Right atrium auricular region (tissue), 2 donors: ENCODE measurements at regions not wholly inside any gene's neighbourhood (a gene's known extent, or its start where the extent isn't known, plus 50 kb on each side); places are given as distances from the start of the nearest gene placed in this dataset.
"Not testable (repeated sequence)": the region's sequence is repeated elsewhere in the genome, so short reads cannot be mapped to it uniquely, and the experiment has no call there.

Source experiments
- DNase-seq: peaks from one replicate; pipeline ENCODE4 v3.0.0-alpha.2; 2019; ENCODE audit warnings: low spot score
- H3K27ac ChIP-seq, 2 donors: fragments of 200-600 bp; sonication (generic); 1 replicate in 1 of 2; 2 replicates in 1 of 2; pipeline ENCODE4 v1.5.1; 2016 to 2019
- H3K27me3 ChIP-seq, 2 donors: fragments of 200-600 bp; sonication (generic); one replicate each; pipeline versions ENCODE4 v1.5.1 to v1.6.0; 2017 to 2019
- H3K36me3 ChIP-seq: fragments of 200-600 bp; sonication (generic); one replicate; pipeline ENCODE4 v1.5.1; 2016
- H3K4me1 ChIP-seq, 2 donors: fragments of 200-600 bp; sonication (generic); one replicate each; pipeline versions ENCODE4 v1.5.1 to v1.6.0; 2017 to 2019
- H3K4me3 ChIP-seq, 2 donors: fragments of 200-600 bp; sonication (generic); 1 replicate in 1 of 2; 2 replicates in 1 of 2; pipeline ENCODE4 v1.5.1; 2017 to 2019; ENCODE audit warnings: mild to moderate bottlenecking in 1 of 2, moderate library complexity in 1 of 2
- H3K9me3 ChIP-seq, 2 donors: fragments of 200-600 bp; sonication (generic); one replicate each; pipeline ENCODE4 v1.5.1; 2019
- CTCF ChIP-seq, 2 donors: fragments of 200-600 bp; sonication (generic); IDR thresholded peaks; one replicate each; pipeline ENCODE4 v1.5.1; 2019; ENCODE audit warnings: antibody characterized with exemption in 2 of 2

GRCh38 chr1:91207691-91208090 lies 185.9 kb upstream of the ZNF644 start:
- not testable (repeated sequence) for DNase-seq, H3K4me1 ChIP-seq, H3K27ac ChIP-seq, H3K4me3 ChIP-seq, H3K27me3 ChIP-seq, H3K9me3 ChIP-seq, H3K36me3 ChIP-seq

- DNase-seq, H3K36me3 ChIP-seq, H3K27me3 ChIP-seq: not testable (repeated sequence)
Observed at GRCh38 chr1:91204150-91204549, 182.3 kb upstream of the ZNF644 start.

DNA sequence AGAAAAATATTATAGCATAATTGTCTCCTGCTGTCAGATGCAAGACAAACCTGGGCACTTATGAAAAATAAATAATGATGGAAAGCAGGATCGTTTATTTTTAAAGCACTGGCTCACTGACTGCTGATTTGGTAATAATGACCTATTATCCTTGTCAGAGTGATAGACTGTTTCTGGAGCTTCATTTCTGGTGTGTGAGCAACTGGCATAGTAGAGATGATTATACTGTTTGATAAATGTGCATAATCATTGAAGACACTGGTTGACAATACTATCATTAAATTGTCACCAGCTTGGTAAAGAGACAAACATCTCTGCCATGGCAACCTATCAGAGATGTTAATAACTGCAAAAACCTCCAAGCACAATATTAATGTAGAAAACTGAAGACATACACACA lies 179.9 kb upstream of the ZNF644 start:
- H3K27me3 ChIP-seq, result no peaks in the 10 kb centered on the region
- no peak for DNase-seq
- no peak for TF ChIP-seq CTCF (IDR thresholded peaks at IDR 0.05)
- H3K9me3 ChIP-seq, result no peaks in the 10 kb centered on the region
- no peaks in the 10 kb centered on the region for H3K4me1 ChIP-seq
- no peaks in the 10 kb centered on the region for H3K36me3 ChIP-seq
- no peak overlapping the region for H3K4me3 ChIP-seq
- H3K27ac ChIP-seq, result no peak overlapping the region

More at GRCh38 chr1:91204150-91204549, 182.3 kb upstream of the ZNF644 start:
- not testable (repeated sequence) for H3K4me1 ChIP-seq, H3K9me3 ChIP-seq, H3K27ac ChIP-seq, H3K4me3 ChIP-seq

- H3K27ac ChIP-seq, result no peak overlapping the region
- H3K36me3 ChIP-seq, result no peaks in the 10 kb centered on the region
- H3K27me3 ChIP-seq, result no peaks in the 10 kb centered on the region
- H3K4me3 ChIP-seq, result no peak overlapping the region
- H3K9me3 ChIP-seq, result no peaks in the 10 kb centered on the region
- no peak for DNase-seq
- no peak for TF ChIP-seq CTCF (IDR thresholded peaks at IDR 0.05)
- no peaks in the 10 kb centered on the region for H3K4me1 ChIP-seq
Observed at GRCh38 chr1:91201176-91201575, 179.3 kb upstream of the ZNF644 start.

GRCh38 chr1:91200675-91201074 lies 178.8 kb upstream of the ZNF644 start:
- no peaks in the 10 kb centered on the region for H3K9me3 ChIP-seq
- H3K27ac ChIP-seq, result no peak overlapping the region
- DNase-seq, result no peak
- H3K36me3 ChIP-seq, result no peaks in the 10 kb centered on the region
- H3K27me3 ChIP-seq, result no peaks in the 10 kb centered on the region
- TF ChIP-seq CTCF (IDR thresholded peaks at IDR 0.05), result no peak
- H3K4me3 ChIP-seq, result no peak overlapping the region
- H3K4me1 ChIP-seq, result no peaks in the 10 kb centered on the region

DNA sequence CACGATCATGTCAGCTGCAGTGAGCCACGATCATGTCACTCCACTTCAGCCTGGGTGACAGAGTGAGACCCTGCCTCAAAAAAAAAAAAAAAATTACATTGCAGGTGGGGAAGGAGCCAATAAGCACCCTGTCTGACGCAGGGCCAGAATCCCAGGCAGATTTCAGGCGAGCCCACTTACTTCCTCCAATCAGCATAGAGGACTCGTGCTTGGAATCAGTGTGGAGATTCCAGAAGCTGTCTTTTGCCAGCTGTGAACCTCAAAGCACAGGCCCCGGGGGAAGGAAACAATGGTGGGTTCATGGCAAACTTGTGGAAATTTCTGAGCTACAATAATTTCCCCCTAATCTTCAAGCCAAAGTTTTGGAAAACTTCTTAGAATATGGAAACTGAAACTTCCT lies 178.2 kb upstream of the ZNF644 start:
- TF ChIP-seq CTCF (IDR thresholded peaks at IDR 0.05), result no peak
- Histone ChIP-seq H3K4me3 (no peak overlapping the region), H3K27ac (no peak overlapping the region), H3K9me3 (no peaks in the 10 kb centered on the region), H3K4me1 (no peaks in the 10 kb centered on the region), H3K36me3 (no peaks in the 10 kb centered on the region), H3K27me3 (no peaks in the 10 kb centered on the region)
- DNase-seq, result no peak

DNA sequence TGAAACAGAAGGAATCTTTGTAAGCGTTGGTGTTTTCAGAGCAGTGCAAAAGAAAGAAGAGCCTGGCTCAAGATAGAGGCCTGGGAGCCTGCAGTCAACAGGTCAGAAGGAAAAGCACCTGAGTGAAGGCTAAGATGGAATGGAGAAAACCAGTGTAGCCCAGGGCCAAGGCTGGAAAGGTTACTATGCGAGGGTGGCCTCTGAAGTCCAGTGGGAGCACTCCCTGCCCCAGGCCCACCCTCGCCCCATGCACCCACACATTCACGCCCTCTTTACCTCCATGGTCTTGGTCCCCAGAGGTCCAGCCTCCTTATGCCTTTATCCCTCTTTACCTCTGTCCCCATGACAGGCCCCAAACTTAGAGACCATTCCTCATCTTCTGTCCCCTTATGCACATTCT lies 169.2 kb upstream of the ZNF644 start:
- no peak overlapping the region for H3K4me3 ChIP-seq
- no peak overlapping the region for H3K27ac ChIP-seq
- no peaks in the 10 kb centered on the region for H3K4me1 ChIP-seq
- no peak for DNase-seq
- no peaks in the 10 kb centered on the region for H3K9me3 ChIP-seq
- H3K27me3 ChIP-seq, result no peaks in the 10 kb centered on the region
- H3K36me3 ChIP-seq, result no peaks in the 10 kb centered on the region
- TF ChIP-seq CTCF (IDR thresholded peaks at IDR 0.05), result no peak
